T-helper 22 cell (primary cell): ENCODE measurements at regions not wholly inside any gene's neighbourhood (a gene's known extent, or its start where the extent isn't known, plus 50 kb on each side); places are given as distances from the start of the nearest gene placed in this dataset.

Experiments
- DNase-seq: peaks from one replicate; pipeline ENCODE4 v3.0.0-alpha.2; 2020; ENCODE audit warnings: low read depth

DNA sequence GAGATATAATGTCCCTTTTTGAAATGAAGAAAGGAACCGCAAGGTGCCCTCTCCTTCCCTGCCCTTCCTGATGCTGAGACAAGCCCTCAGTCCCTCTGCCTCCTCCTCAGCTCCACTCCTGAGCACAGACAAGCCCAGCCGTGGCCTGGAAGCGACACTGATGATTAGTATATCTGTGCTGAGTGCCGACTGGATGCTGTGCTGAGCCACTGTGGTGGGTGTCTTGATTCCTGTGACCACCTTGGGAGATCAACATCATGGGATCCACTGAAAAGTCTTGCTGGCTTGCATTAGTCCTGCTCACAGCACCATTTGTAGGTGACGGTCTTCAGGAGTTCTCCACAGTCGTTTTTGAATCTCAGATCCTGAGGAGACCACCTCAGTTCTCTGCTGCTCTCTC lies 59.5 kb upstream of the HGFAC start:
- no peak for DNase-seq

DNA sequence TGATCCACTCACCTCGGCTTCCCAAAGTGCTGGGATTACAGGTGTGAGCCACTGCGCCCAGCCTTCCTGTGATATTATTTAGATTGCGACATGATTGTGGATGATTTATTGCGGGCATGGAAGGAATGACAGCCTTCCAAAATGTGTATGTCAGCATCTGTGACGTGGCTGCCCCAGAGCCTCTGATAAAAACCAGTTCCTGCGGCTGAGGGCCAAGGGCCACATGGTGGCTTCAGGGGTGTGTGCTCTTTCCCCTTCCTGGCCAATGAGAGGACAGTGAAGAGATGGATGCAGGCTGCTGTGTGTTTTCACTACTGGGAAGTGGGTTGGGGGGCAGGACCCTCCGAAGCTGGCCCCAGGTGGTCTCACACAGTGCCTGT lies 57.4 kb upstream of the HGFAC start:
- DNase-seq = no peak

DNA sequence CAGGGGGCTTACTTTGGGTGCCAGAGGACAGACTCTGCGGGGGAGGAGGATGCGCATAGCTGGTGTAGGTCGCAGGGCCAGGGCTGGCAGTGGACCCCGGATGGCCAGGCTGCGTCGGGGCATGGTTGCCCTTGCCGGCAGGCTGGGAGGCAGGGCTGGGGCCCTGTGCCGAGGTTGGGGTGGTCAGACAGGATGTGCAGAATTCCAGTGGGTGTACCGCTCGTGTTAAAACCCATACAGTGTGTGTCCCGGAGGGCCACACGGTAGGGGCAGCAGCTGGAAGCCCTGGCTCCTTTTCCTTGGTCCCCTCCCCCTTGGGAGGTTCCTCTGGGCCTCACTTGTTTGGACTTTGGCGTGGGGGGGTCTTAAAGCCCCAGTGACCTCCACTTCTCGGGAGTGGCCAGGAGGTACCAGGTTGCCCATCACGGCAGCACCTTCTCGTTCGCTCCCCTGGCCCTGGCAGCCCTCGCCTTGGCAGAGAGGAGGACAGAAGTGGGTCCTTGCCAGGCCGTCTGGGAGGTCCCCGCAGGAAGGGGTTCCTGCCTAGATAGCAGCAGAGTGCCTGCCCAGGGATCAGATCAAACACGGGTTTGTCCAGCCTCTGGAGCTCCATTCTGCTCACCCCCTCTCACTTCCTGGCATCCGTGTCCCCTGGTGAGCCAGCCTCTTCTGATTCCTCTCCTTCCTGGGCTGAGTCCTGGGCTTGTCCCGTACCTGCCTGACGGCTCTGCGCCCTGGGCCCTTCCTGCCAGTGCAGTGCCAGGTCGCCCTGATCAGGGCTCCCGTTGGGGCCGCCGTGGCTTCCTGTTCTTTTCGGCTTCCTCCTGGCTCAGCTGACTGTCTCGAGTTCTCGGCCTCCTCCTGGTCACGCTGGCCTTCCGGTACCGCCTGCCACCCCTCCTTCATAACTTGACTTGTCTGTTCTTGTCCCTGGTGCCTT lies 56.7 kb upstream of the HGFAC start:
- DNase-seq = no peak

DNA sequence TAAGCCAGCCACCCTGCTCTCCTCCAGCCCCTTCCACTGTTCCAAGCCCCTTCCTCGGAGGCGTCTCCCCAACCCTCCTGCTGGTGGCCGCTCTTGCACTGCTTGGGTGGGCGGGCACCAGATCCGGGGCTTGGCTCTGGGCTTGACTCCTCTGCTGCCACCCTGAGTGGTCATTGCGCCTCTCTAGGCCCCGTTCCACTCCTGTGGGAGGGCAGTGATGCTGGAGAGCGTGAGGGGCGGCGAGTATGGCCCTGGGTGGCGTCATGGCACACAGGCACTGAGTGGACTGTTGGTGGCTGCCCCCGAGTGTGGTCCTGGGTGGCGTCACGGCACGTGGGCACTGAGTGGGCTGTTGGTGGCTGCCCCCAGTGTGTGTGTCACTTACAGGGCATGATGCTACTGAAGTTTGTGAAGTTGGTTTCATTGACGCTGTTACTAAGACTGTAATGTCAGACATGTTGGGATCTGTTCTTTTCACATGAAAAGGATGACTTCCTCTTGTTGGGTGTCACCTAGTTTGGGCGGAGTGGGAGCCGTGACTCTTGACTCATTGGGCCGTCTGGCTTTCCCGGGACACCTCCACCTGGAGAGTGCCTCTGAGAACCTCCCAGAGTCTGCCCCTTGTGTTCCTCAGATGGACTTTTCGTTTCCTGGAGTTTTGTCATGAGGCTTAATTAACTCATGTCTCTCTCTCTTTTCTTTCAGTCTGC lies 55.9 kb upstream of the HGFAC start:
- no peak for DNase-seq

DNA sequence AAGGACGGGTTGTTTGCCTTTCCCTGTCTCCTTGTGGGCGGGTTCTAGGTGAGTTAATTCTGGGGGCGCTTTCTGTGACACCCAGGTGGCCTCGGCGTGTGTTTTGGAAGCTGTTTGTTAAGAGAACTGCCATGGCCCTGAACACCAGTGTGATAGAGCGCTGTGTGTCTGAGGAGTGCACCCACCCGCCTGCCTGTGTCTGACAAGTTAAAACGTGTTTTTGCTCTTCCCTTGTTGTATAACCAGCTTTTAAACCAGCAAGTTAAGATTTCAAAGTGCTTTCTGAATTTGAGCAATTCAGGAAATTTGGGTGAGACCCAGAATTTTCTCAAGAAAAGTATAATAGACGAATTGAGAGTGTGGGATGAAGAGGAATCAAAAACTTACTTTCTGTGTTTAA lies 55.2 kb upstream of the HGFAC start:
- no peak for DNase-seq

DNA sequence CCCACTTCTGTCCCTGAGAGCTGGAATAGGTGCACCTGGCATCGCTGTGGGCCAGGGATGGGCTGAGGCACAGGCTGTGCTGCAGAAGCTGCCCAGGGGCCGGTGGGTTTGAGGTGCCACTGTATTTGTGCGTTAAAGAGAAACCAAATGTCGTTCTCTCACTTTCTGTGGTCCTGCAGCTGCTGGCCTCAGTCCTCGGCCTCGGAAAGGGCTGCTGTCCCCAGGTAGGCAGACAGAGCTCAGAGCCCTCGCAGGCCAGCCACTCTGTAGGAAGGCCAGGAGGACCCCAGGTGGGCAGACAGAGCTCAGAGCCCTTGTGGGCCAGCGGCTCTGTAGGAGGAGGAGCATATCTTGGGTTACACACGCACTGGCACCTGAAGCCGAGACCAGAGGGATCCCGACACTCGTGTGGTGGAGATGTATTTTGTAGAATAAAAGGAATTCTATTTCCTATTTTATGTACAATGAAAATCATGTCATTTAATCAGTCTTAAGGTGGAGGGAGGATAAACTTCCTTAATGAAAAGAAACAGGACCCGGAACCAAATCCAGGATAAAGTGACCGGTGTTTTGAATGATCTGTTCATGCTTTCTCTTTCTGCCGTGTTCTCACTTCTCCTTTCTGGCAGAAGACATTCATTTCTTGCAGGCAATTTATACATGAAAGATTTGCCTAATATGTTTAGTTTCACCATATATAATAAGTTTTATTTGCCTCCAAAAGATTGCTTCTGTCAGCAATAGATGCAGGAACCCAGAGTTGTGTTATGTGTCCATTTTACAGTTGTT lies 54.4 kb upstream of the HGFAC start:
- no peak for DNase-seq

DNA sequence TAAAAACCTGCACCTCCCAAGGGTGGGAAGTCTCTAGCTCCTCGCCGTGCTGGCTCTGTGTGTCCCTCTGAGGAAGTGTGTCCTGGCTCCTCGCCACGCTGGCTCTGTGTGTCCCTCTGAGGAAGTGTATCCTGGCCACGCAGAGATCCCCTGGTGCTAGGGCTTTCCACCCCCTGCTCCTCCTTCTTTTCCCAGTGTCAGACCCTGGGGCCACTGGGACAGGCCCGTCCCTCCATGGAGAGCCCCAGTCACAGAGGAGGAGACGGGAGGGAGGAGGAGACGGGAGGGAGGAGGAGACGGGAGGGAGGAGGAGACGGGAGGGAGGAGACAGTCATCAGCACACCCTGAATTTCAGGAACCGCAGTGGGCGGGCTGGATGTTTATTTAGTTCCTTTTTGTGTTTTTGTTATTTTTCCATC lies 53.8 kb upstream of the HGFAC start:
- no peak for DNase-seq

DNA sequence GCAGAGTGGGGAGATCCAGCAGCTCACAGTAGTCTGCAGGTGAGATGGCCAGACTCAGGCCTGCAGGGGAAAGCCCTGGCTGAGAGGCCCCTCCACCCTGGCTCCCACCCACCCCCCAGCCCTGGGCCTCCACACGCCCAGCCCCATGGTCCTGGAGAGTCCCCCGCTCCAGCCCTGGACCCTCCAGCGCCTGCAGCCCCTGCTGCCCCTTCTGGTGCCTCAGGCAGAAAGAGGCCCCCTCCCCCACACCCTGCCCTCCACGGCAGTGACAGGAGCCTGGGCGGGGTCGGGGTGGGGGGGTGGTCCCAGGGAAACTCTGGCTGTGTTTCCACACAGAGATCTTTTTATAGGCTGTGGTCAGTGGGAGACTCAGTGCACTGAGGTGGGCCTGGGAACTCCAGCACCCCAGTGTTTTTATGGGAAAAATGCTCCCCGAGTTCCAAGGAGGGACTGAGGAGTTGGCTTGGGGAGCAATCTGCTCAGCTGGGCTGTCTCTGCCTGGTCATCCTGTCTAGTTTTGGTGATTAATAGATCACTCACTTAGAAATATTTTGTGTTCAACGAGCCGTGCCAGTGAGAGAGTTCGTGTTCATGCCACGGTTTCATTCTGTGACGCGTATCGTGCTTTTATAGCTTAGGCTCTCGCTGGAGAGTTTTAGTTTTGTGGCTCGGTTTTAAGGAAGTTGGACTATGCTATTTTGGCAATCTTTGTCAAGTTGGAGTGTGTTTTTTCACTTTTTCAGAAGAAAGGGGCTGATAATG lies 53.1 kb upstream of the HGFAC start:
- DNase-seq = no peak

DNA sequence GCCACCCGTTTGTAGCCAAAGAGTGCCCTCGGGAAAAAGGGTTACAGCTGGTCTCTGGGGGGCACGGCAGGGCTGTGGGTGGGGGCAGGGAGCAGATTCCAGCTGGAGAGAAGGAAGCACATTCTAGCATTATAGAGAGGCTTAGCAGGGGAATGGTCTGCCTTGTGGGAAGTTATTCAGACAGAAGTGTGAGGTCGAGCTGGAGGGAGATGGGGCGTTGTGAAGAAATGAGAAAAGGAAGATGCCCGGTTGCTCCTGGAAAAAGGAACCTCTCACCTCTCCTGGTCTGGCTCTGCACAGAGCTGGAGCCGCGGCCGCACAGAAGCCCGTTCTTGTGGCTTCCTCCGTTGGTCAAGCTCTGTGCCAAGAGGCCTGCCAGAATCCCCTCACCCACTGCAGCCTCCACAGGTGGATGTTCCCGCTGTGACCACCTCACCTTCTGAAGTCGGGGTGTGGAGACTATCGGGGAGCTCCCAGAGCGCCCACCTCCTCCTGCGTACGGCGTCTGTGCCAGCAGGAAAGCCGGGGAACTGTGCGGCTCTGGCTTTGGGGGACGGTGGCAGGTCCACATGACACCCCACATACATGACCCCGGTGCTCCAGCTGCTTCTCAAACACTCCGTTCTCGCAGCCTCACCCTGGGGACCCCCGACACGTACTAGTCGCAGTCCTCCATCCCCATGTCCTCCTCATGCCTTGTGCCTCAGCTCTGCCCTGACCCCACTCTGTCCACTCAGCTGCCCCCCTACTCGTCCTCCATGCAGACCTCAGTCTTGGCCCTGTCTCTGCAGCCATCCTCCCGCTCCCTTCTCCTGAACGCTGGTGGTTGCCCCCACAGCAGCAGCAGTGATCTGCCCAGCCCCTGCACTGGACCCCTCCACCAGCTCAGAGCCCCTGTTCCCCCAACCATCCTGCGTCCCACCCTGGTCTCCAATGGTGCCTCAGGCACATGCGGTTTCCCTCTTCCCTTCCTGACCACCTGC lies 52.2 kb upstream of the HGFAC start:
- no peak for DNase-seq

DNA sequence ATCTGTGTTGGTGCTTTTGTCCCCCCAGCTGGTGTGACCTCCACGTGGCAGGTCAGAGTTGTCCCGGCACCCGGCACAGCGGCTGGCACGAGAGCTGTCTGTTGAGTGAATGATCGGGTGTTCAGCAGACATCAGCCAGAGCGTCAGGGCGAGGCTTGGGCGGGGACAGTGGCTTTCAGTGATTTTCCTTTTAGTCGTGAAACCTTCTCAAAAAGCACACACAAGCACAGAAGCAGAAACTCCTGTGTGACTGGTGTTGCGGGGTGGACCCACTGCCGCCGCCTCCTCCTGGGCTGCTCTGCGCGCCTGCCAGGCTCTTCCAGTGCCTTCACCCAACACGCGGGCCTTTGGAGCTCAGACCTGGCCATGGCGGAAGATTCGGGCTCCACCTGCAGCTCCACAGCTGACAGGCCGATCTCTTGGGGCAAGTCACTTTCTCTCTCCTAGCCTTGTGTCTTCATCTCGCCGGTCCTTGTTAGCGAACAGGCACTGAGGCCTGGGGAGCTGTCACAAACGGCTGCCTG lies 51.4 kb upstream of the HGFAC start:
- DNase-seq = no peak

DNA sequence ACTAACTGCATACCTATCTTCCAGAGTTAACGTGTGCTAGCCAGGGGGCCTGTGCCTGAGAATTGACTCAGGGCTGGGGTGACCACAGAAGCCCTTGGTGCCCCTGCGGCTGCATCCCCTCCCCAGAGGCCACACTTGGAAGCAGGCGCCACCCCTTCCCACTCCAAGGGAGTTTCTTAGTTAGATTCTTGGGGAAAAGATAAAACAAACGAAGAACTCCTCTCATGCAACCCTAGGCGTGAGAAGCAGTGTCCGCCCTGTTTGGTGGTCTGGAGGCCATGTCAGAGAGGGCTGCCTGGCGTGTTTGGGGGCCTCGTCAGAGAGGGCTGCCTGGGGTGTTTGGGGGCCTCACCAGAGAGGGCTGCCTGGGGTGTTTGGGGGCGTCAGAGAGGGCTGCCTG lies 50.3 kb upstream of the HGFAC start:
- no peak for DNase-seq
